Immature natural killer cell (primary cell): ENCODE measurements at regions not wholly inside any gene's neighbourhood (a gene's known extent, or its start where the extent isn't known, plus 50 kb on each side); places are given as distances from the start of the nearest gene placed in this dataset.
"Not testable (repeated sequence)": the region's sequence is repeated elsewhere in the genome, so short reads cannot be mapped to it uniquely, and the experiment has no call there.

Source experiments
- DNase-seq, 3 donors: peaks; one replicate each; pipeline ENCODE4 v3.0.0; 2022; ENCODE audit warnings: mixed read lengths in 1 of 3
- H3K27ac Mint-ChIP-seq, 6 donors: one replicate each; pipeline ENCODE4 v1.8.0; 2020; ENCODE audit warnings: mixed read lengths in 6 of 6, mild to moderate bottlenecking in 5 of 6, inconsistent platforms in 4 of 6, moderate library complexity in 3 of 6
- H3K27me3 Mint-ChIP-seq, 3 donors: one replicate each; pipeline ENCODE4 v1.8.0; 2020 to 2021; ENCODE audit warnings: low read depth in 3 of 3, mild to moderate bottlenecking in 3 of 3, mixed read lengths in 3 of 3, moderate library complexity in 3 of 3, inconsistent platforms in 1 of 3
- H3K36me3 Mint-ChIP-seq, 3 donors: one replicate each; pipeline ENCODE4 v1.8.0; 2020; ENCODE audit warnings: mixed read lengths in 3 of 3, inconsistent platforms in 2 of 3, mild to moderate bottlenecking in 2 of 3
- H3K4me1 Mint-ChIP-seq, 2 donors: one replicate each; pipeline ENCODE4 v1.8.0; 2020; ENCODE audit warnings: inconsistent platforms in 2 of 2, mild to moderate bottlenecking in 2 of 2, mixed read lengths in 2 of 2, moderate library complexity in 1 of 2
- H3K4me3 Mint-ChIP-seq, 5 donors: one replicate each; pipeline ENCODE4 v1.8.0; 2020; ENCODE audit warnings: mild to moderate bottlenecking in 5 of 5, mixed read lengths in 5 of 5, inconsistent platforms in 3 of 5, moderate library complexity in 3 of 5
- H3K9me3 Mint-ChIP-seq, 6 donors: one replicate each; pipeline ENCODE4 v1.8.0; 2020; ENCODE audit warnings: mild to moderate bottlenecking in 6 of 6, mixed read lengths in 6 of 6, inconsistent platforms in 4 of 6, moderate library complexity in 3 of 6

- no peak overlapping the region for H3K27ac Mint-ChIP-seq
- peaks cover 0 to 4% (median 2%) of the 10 kb centered on the region in 3 donors for H3K27me3 Mint-ChIP-seq
- H3K4me3 Mint-ChIP-seq, result no peak overlapping the region
- peaks cover 3 to 18% (median 5%) of the 10 kb centered on the region in 6 donors for H3K9me3 Mint-ChIP-seq
- no peaks in the 10 kb centered on the region for H3K36me3 Mint-ChIP-seq
- no peak for DNase-seq
- H3K4me1 Mint-ChIP-seq, result no peaks in the 10 kb centered on the region
Observed at GRCh38 chr20:55937283-55937682, 68.0 kb downstream of the CBLN4 start.

- H3K4me1 Mint-ChIP-seq, result no peaks in the 10 kb centered on the region
Observed at GRCh38 chr20:55936209-55936595, 69.1 kb downstream of the CBLN4 start.

GRCh38 chr20:55935448-55936208, 69.7 kb downstream of the CBLN4 start:
- H3K27me3 Mint-ChIP-seq, result peaks cover 1 to 4% (median 2%) of the 10 kb centered on the region in 3 donors
- no peak overlapping the region for H3K4me3 Mint-ChIP-seq

More at GRCh38 chr20:55936209-55936595, 69.1 kb downstream of the CBLN4 start:
- Mint-ChIP-seq H3K36me3 (no peaks in the 10 kb centered on the region), H3K27me3 (peaks cover 0 to 4% (median 2%) of the 10 kb centered on the region in 3 donors), H3K9me3 (peaks cover 3 to 18% (median 5%) of the 10 kb centered on the region in 6 donors), H3K27ac (no peak overlapping the region), H3K4me3 (no peak overlapping the region)
- no peak for DNase-seq

GRCh38 chr20:55934146-55934545, 71.2 kb downstream of the CBLN4 start:
- H3K4me3 Mint-ChIP-seq, result no peak overlapping the region
- H3K36me3 Mint-ChIP-seq, result no peaks in the 10 kb centered on the region
- no peak for DNase-seq
- peaks cover 1 to 4% (median 2%) of the 10 kb centered on the region in 3 donors for H3K27me3 Mint-ChIP-seq
- H3K9me3 Mint-ChIP-seq, result peaks cover 0 to 14% (median 4%) of the 10 kb centered on the region in 6 donors
- no peaks in the 10 kb centered on the region for H3K4me1 Mint-ChIP-seq
- no peak overlapping the region for H3K27ac Mint-ChIP-seq

More at GRCh38 chr20:55935448-55936208, 69.7 kb downstream of the CBLN4 start:
- H3K36me3 Mint-ChIP-seq, result no peaks in the 10 kb centered on the region
- DNase-seq, result no peak
- H3K27ac Mint-ChIP-seq, result no peak overlapping the region
- H3K4me1 Mint-ChIP-seq, result no peaks in the 10 kb centered on the region
- H3K9me3 Mint-ChIP-seq, result peaks cover 3 to 18% (median 5%) of the 10 kb centered on the region in 6 donors

GRCh38 chr20:55930876-55931275, 74.4 kb downstream of the CBLN4 start:
- H3K36me3 Mint-ChIP-seq, H3K4me1 Mint-ChIP-seq, H3K27me3 Mint-ChIP-seq, DNase-seq, H3K27ac Mint-ChIP-seq, H3K4me3 Mint-ChIP-seq: not testable (repeated sequence)
- peaks cover 0 to 13% (median 3%) of the 10 kb centered on the region in 6 donors for H3K9me3 Mint-ChIP-seq

GRCh38 chr20:55928266-55928665, 77.1 kb downstream of the CBLN4 start:
- H3K4me3 Mint-ChIP-seq, result no peak overlapping the region
- peaks cover 0 to 10% (median 1%) of the 10 kb centered on the region in 6 donors for H3K9me3 Mint-ChIP-seq
- H3K4me1 Mint-ChIP-seq, result no peaks in the 10 kb centered on the region
- H3K27ac Mint-ChIP-seq, result no peak overlapping the region
- no peaks in the 10 kb centered on the region for H3K36me3 Mint-ChIP-seq
- peaks cover under 1 to 5% (median 2%) of the 10 kb centered on the region in 3 donors for H3K27me3 Mint-ChIP-seq
- DNase-seq, result no peak

GRCh38 chr20:55919956-55920355, 85.4 kb downstream of the CBLN4 start:
- Mint-ChIP-seq H3K4me3 (no peak overlapping the region), H3K4me1 (no peaks in the 10 kb centered on the region), H3K36me3 (no peaks in the 10 kb centered on the region), H3K9me3 (peaks cover 3 to 20% (median 4%) of the 10 kb centered on the region in 6 donors), H3K27me3 (peaks cover 0 to 2% (median 0%) of the 10 kb centered on the region in 3 donors), H3K27ac (no peak overlapping the region)
- no peak for DNase-seq

- Mint-ChIP-seq H3K4me1 (no peaks in the 10 kb centered on the region), H3K9me3 (peaks cover 3 to 20% (median 4%) of the 10 kb centered on the region in 6 donors), H3K4me3 (no peak overlapping the region), H3K27ac (no peak overlapping the region), H3K36me3 (no peaks in the 10 kb centered on the region), H3K27me3 (peaks cover 0 to 2% (median 0%) of the 10 kb centered on the region in 3 donors)
- DNase-seq, result no peak
Observed at GRCh38 chr20:55919319-55919718, 86.0 kb downstream of the CBLN4 start.

- Mint-ChIP-seq H3K27me3 (peaks cover 0 to 2% (median 2%) of the 10 kb centered on the region in 3 donors), H3K27ac (no peak overlapping the region), H3K9me3 (peaks cover 3 to 20% (median 6%) of the 10 kb centered on the region in 6 donors), H3K4me3 (no peak overlapping the region), H3K4me1 (no peaks in the 10 kb centered on the region), H3K36me3 (no peaks in the 10 kb centered on the region)
- no peak for DNase-seq
Observed at GRCh38 chr20:55918471-55918870, 86.8 kb downstream of the CBLN4 start.

GRCh38 chr20:55893031-55893430, 112.3 kb downstream of the CBLN4 start:
- H3K4me3 Mint-ChIP-seq, result no peak overlapping the region
- H3K27ac Mint-ChIP-seq, result no peak overlapping the region
- peaks cover 0 to 2% (median 1%) of the 10 kb centered on the region in 3 donors for H3K27me3 Mint-ChIP-seq
- no peaks in the 10 kb centered on the region for H3K4me1 Mint-ChIP-seq
- no peaks in the 10 kb centered on the region for H3K36me3 Mint-ChIP-seq
- peaks cover 4 to 27% (median 7%) of the 10 kb centered on the region in 6 donors for H3K9me3 Mint-ChIP-seq
- no peak for DNase-seq

- H3K9me3 Mint-ChIP-seq, result peaks cover 3 to 26% (median 6%) of the 10 kb centered on the region in 6 donors
- no peaks in the 10 kb centered on the region for H3K4me1 Mint-ChIP-seq
- no peak for DNase-seq
- H3K27me3 Mint-ChIP-seq, result peaks cover 0 to 2% (median 1%) of the 10 kb centered on the region in 3 donors
- H3K4me3 Mint-ChIP-seq, result no peak overlapping the region
- no peak overlapping the region for H3K27ac Mint-ChIP-seq
- no peaks in the 10 kb centered on the region for H3K36me3 Mint-ChIP-seq
Observed at GRCh38 chr20:55888685-55889084, 116.6 kb downstream of the CBLN4 start.

GRCh38 chr20:55882910-55883309, 122.4 kb downstream of the CBLN4 start:
- H3K27ac Mint-ChIP-seq, result no peak overlapping the region
- H3K9me3 Mint-ChIP-seq, result peaks cover 0 to 32% (median 5%) of the 10 kb centered on the region in 6 donors
- DNase-seq, result no peak
- no peaks in the 10 kb centered on the region for H3K36me3 Mint-ChIP-seq
- no peaks in the 10 kb centered on the region for H3K27me3 Mint-ChIP-seq
- H3K4me1 Mint-ChIP-seq, result no peaks in the 10 kb centered on the region
- H3K4me3 Mint-ChIP-seq, result no peak overlapping the region

GRCh38 chr20:55882286-55882685, 123.0 kb downstream of the CBLN4 start:
- H3K4me1 Mint-ChIP-seq, result no peaks in the 10 kb centered on the region

GRCh38 chr20:55881204-55881603, 124.1 kb downstream of the CBLN4 start:
- H3K4me3 Mint-ChIP-seq, result no peak overlapping the region
- no peaks in the 10 kb centered on the region for H3K4me1 Mint-ChIP-seq
- H3K36me3 Mint-ChIP-seq, result no peaks in the 10 kb centered on the region
- H3K27ac Mint-ChIP-seq, result no peak overlapping the region
- no peaks in the 10 kb centered on the region for H3K27me3 Mint-ChIP-seq
- DNase-seq, result no peak
- peaks cover 2 to 31% (median 5%) of the 10 kb centered on the region in 6 donors for H3K9me3 Mint-ChIP-seq

More at GRCh38 chr20:55882286-55882685, 123.0 kb downstream of the CBLN4 start:
- no peak overlapping the region for H3K4me3 Mint-ChIP-seq
- DNase-seq, result no peak
- no peaks in the 10 kb centered on the region for H3K27me3 Mint-ChIP-seq
- H3K27ac Mint-ChIP-seq, result no peak overlapping the region
- H3K9me3 Mint-ChIP-seq, result peaks cover 0 to 31% (median 5%) of the 10 kb centered on the region in 6 donors
- H3K36me3 Mint-ChIP-seq, result no peaks in the 10 kb centered on the region
